GM12878 (cell line): ENCODE measurements at regions not wholly inside any gene's neighbourhood (a gene's known extent, or its start where the extent isn't known, plus 50 kb on each side); places are given as distances from the start of the nearest gene placed in this dataset.

Experiments used
- BCL11A ChIP-seq: IDR thresholded peaks from 2 replicates; pipeline ENCODE4 v1.6.1; 2011; ENCODE audit warnings: low read depth, low read length
- CHD2 ChIP-seq: IDR thresholded peaks from 2 replicates; pipeline ENCODE4 v1.6.1; 2011; ENCODE audit warnings: low read depth, low read length, improper control_type of control experiment, borderline replicate concordance
- EED ChIP-seq: sonication (generic); IDR thresholded peaks from 2 replicates; pipeline ENCODE4 v1.6.1; 2016; ENCODE audit warnings: antibody characterized with exemption, low read depth
- JUNB ChIP-seq: IDR thresholded peaks from 2 replicates; pipeline ENCODE4 v1.6.1; 2016; ENCODE audit warnings: antibody characterized with exemption, mild to moderate bottlenecking
- MYC ChIP-seq: IDR thresholded peaks from 2 replicates; pipeline ENCODE4 v1.6.1; 2011; ENCODE audit warnings: mild to moderate bottlenecking, low read length, moderate library complexity, inconsistent platforms; ENCODE audit not compliant: insufficient read depth, insufficient replicate concordance, insufficient read length, severe bottlenecking
- NFYB ChIP-seq: IDR thresholded peaks from 2 replicates; pipeline ENCODE4 v1.6.1; 2011; ENCODE audit warnings: low read depth, mild to moderate bottlenecking, low read length, improper control_type of control experiment, moderate library complexity; ENCODE audit not compliant: insufficient read depth
- RELA ChIP-seq: fragments of 450-650 bp; IDR thresholded peaks from 2 replicates; pipeline ENCODE4 v1.8.0; 2014; ENCODE audit warnings: borderline replicate concordance; ENCODE audit not compliant: partially characterized antibody
- RFX5 ChIP-seq: IDR thresholded peaks from 2 replicates; pipeline ENCODE4 v1.6.1; 2011; ENCODE audit warnings: low read depth, low read length, improper control_type of control experiment
- SP1 ChIP-seq: IDR thresholded peaks from one replicate; pipeline ENCODE4 v1.6.1; 2011; ENCODE audit warnings: low read depth, low read length
- SREBF2 ChIP-seq: IDR thresholded peaks from 2 replicates; pipeline ENCODE4 v1.6.1; 2012; ENCODE audit warnings: mild to moderate bottlenecking, low read length
- TF ChIP-seq, protein P1 (sequence below): IDR thresholded peaks from 2 replicates; pipeline ENCODE4 v1.6.1; 2011; ENCODE audit warnings: low read depth, low read length, improper control_type of control experiment, borderline replicate concordance
- TF ChIP-seq, protein P2 (sequence below), 3 experiments: IDR thresholded peaks in 2 of 3; conservative IDR thresholded peaks in 1 of 3; 2 replicates each; pipeline ENCODE4 v1.5.1; 2011; ENCODE audit warnings: low read depth in 3 of 3, low read length in 3 of 3, mild to moderate bottlenecking in 3 of 3, control low read depth in 2 of 3, moderate library complexity in 2 of 3, inconsistent platforms in 1 of 3, mixed read lengths in 1 of 3; ENCODE audit not compliant: control insufficient read depth in 2 of 3, insufficient read depth in 1 of 3; ENCODE audit errors: extremely low read depth in 1 of 3

GRCh38 chr11:91407842-91408241 is 816.8 kb upstream of the FAT3 start:
- TF ChIP-seq JUNB: no peak
- TF ChIP-seq, protein P1, sequence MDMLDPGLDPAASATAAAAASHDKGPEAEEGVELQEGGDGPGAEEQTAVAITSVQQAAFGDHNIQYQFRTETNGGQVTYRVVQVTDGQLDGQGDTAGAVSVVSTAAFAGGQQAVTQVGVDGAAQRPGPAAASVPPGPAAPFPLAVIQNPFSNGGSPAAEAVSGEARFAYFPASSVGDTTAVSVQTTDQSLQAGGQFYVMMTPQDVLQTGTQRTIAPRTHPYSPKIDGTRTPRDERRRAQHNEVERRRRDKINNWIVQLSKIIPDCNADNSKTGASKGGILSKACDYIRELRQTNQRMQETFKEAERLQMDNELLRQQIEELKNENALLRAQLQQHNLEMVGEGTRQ: no peak
- no peak for TF ChIP-seq RFX5
- TF ChIP-seq, protein P2, sequence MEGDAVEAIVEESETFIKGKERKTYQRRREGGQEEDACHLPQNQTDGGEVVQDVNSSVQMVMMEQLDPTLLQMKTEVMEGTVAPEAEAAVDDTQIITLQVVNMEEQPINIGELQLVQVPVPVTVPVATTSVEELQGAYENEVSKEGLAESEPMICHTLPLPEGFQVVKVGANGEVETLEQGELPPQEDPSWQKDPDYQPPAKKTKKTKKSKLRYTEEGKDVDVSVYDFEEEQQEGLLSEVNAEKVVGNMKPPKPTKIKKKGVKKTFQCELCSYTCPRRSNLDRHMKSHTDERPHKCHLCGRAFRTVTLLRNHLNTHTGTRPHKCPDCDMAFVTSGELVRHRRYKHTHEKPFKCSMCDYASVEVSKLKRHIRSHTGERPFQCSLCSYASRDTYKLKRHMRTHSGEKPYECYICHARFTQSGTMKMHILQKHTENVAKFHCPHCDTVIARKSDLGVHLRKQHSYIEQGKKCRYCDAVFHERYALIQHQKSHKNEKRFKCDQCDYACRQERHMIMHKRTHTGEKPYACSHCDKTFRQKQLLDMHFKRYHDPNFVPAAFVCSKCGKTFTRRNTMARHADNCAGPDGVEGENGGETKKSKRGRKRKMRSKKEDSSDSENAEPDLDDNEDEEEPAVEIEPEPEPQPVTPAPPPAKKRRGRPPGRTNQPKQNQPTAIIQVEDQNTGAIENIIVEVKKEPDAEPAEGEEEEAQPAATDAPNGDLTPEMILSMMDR (IDR thresholded peaks at IDR 0.05 in 2 of 3, conservative IDR thresholded peaks at IDR 0.05 in 1 of 3; ENCODE audit: control insufficient read depth in 2 of 3, extremely low read depth in 1 of 3, insufficient read depth in 1 of 3, low read depth in 3 of 3, low read length in 3 of 3): no peak
- TF ChIP-seq EED: no peak
- TF ChIP-seq SREBF2: no peak
- TF ChIP-seq BCL11A: no peak
- no peak for TF ChIP-seq SP1
- TF ChIP-seq CHD2: no peak
- TF ChIP-seq MYC: no peak
- no peak for TF ChIP-seq RELA
- TF ChIP-seq NFYB: no peak
